Liver (tissue), 3 donors: ENCODE measurements at regions not wholly inside any gene's neighbourhood (a gene's known extent, or its start where the extent isn't known, plus 50 kb on each side); places are given as distances from the start of the nearest gene placed in this dataset.

Experiments
- EGR1 ChIP-seq, 2 donors: IDR thresholded peaks; 2 replicates each; pipeline ENCODE4 v1.6.1; 2016 to 2018; ENCODE audit warnings: antibody characterized with exemption in 2 of 2, low read depth in 2 of 2
- HNF4A ChIP-seq, 2 donors: conservative IDR thresholded peaks; 2 replicates each; pipeline ENCODE4 v1.6.1; 2016; ENCODE audit warnings: antibody characterized with exemption in 2 of 2, mild to moderate bottlenecking in 2 of 2
- HNF4G ChIP-seq: IDR thresholded peaks from 2 replicates; pipeline ENCODE4 v1.6.1; 2016; ENCODE audit warnings: antibody characterized with exemption
- JUND ChIP-seq, 2 donors: IDR thresholded peaks; 2 replicates each; pipeline ENCODE4 v1.6.1; 2016; ENCODE audit warnings: antibody characterized with exemption in 2 of 2
- TAF1 ChIP-seq: conservative IDR thresholded peaks from 2 replicates; pipeline ENCODE4 v1.6.1; 2016; ENCODE audit warnings: antibody characterized with exemption, mild to moderate bottlenecking
- TF ChIP-seq, protein P1 (sequence below): fragments of 150-350 bp; IDR thresholded peaks from 2 replicates; pipeline ENCODE4 v1.5.1; 2017; ENCODE audit warnings: improper control_type of control experiment, low read depth, low read length; ENCODE audit not compliant: missing input control
- TF ChIP-seq, protein P2 (sequence below): IDR thresholded peaks from 2 replicates; pipeline ENCODE4 v1.6.1; 2016; ENCODE audit warnings: antibody characterized with exemption
- TF ChIP-seq, protein P3 (sequence below): IDR thresholded peaks from 2 replicates; pipeline ENCODE4 v1.6.1; 2016; ENCODE audit warnings: antibody characterized with exemption
- TF ChIP-seq, protein P4 (sequence below): IDR thresholded peaks from 2 replicates; pipeline ENCODE4 v1.6.1; 2016; ENCODE audit warnings: antibody characterized with exemption, mild to moderate bottlenecking
- donor health status: healthy.
- donor health status: healthy.

DNA sequence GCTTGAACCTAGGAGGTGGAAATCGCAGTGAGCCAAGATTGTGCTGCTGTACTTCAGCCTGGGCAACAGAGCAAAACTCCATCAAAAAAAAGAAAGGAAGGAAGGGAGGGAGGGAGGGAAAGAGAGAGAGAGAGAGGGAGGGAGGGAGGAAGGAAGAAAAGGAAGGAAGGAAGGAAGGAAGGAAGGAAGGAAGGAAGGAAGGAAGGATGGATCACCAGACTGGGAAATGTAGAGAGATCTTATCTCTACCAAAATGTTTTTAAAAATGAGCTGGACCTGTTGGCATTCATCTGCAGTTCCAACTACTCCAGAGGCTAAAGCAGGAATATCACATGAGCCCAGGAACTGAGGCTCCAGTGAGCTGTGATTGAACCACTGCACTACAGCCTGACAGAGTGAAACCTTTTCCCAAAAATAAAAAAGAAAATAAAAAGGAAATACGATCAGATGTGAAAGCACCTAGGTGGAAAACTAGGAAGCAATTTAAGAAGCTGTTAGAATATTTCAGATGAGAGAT lies 239.4 kb downstream of the CDH7 start:
- TF ChIP-seq, protein P1, sequence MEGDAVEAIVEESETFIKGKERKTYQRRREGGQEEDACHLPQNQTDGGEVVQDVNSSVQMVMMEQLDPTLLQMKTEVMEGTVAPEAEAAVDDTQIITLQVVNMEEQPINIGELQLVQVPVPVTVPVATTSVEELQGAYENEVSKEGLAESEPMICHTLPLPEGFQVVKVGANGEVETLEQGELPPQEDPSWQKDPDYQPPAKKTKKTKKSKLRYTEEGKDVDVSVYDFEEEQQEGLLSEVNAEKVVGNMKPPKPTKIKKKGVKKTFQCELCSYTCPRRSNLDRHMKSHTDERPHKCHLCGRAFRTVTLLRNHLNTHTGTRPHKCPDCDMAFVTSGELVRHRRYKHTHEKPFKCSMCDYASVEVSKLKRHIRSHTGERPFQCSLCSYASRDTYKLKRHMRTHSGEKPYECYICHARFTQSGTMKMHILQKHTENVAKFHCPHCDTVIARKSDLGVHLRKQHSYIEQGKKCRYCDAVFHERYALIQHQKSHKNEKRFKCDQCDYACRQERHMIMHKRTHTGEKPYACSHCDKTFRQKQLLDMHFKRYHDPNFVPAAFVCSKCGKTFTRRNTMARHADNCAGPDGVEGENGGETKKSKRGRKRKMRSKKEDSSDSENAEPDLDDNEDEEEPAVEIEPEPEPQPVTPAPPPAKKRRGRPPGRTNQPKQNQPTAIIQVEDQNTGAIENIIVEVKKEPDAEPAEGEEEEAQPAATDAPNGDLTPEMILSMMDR, result no peak
- TF ChIP-seq, protein P2, sequence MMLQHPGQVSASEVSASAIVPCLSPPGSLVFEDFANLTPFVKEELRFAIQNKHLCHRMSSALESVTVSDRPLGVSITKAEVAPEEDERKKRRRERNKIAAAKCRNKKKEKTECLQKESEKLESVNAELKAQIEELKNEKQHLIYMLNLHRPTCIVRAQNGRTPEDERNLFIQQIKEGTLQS, result no peak
- TF ChIP-seq, protein P3, sequence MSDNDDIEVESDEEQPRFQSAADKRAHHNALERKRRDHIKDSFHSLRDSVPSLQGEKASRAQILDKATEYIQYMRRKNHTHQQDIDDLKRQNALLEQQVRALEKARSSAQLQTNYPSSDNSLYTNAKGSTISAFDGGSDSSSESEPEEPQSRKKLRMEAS, result no peak
- TF ChIP-seq HNF4A (conservative IDR thresholded peaks at IDR 0.05) (no peak), TAF1 (no peak), HNF4G (no peak), JUND (IDR thresholded peaks at IDR 0.05) (no peak), EGR1 (IDR thresholded peaks at IDR 0.05; ENCODE audit: low read depth in 2 of 2) (no peak)
- TF ChIP-seq, protein P4, sequence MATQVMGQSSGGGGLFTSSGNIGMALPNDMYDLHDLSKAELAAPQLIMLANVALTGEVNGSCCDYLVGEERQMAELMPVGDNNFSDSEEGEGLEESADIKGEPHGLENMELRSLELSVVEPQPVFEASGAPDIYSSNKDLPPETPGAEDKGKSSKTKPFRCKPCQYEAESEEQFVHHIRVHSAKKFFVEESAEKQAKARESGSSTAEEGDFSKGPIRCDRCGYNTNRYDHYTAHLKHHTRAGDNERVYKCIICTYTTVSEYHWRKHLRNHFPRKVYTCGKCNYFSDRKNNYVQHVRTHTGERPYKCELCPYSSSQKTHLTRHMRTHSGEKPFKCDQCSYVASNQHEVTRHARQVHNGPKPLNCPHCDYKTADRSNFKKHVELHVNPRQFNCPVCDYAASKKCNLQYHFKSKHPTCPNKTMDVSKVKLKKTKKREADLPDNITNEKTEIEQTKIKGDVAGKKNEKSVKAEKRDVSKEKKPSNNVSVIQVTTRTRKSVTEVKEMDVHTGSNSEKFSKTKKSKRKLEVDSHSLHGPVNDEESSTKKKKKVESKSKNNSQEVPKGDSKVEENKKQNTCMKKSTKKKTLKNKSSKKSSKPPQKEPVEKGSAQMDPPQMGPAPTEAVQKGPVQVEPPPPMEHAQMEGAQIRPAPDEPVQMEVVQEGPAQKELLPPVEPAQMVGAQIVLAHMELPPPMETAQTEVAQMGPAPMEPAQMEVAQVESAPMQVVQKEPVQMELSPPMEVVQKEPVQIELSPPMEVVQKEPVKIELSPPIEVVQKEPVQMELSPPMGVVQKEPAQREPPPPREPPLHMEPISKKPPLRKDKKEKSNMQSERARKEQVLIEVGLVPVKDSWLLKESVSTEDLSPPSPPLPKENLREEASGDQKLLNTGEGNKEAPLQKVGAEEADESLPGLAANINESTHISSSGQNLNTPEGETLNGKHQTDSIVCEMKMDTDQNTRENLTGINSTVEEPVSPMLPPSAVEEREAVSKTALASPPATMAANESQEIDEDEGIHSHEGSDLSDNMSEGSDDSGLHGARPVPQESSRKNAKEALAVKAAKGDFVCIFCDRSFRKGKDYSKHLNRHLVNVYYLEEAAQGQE, result no peak
